Neural crest cell (in vitro differentiated cells): ENCODE measurements at regions not wholly inside any gene's neighbourhood (a gene's known extent, or its start where the extent isn't known, plus 50 kb on each side); places are given as distances from the start of the nearest gene placed in this dataset.
A peak's percentile ranks its signal among the peaks of the same experiment; 100 is the strongest.

Experiments used
- DNase-seq: peaks from one replicate; pipeline ENCODE4 v3.0.0; 2021; ENCODE audit warnings: low read depth, mixed read lengths, low spot score
- H3K27ac Mint-ChIP-seq: one replicate; pipeline ENCODE4 v1.8.0; 2021; ENCODE audit warnings: mild to moderate bottlenecking, mixed read lengths; ENCODE audit not compliant: unreplicated experiment
- H3K27me3 Mint-ChIP-seq: 2 replicates; pipeline ENCODE4 v1.8.0; 2021; ENCODE audit warnings: low read depth, mild to moderate bottlenecking, mixed read lengths
- H3K36me3 Mint-ChIP-seq: 2 replicates; pipeline ENCODE4 v1.8.0; 2021; ENCODE audit warnings: low read depth, mild to moderate bottlenecking, mixed read lengths
- H3K4me1 Mint-ChIP-seq: 2 replicates; pipeline ENCODE4 v1.8.0; 2021; ENCODE audit warnings: mixed read lengths
- H3K4me3 Mint-ChIP-seq: one replicate; pipeline ENCODE4 v1.8.0; 2021; ENCODE audit warnings: mild to moderate bottlenecking, mixed read lengths
- H3K9me3 Mint-ChIP-seq: 2 replicates; pipeline ENCODE4 v1.8.0; 2021; ENCODE audit warnings: mixed read lengths
- CTCF ChIP-seq: fragments of 200-600 bp; sonication (generic); conservative IDR thresholded peaks from 2 replicates; pipeline ENCODE4 v1.5.0; 2021; ENCODE audit warnings: antibody characterized with exemption, mild to moderate bottlenecking

- Mint-ChIP-seq H3K9me3 (no peaks in the 10 kb centered on the region), H3K27ac (no peak overlapping the region), H3K27me3 (no peaks in the 10 kb centered on the region), H3K4me3 (no peak overlapping the region), H3K36me3 (no peaks in the 10 kb centered on the region), H3K4me1 (peaks cover 22% of the 10 kb centered on the region)
- TF ChIP-seq CTCF = no peak
- DNase-seq = no peak
Measured at GRCh38 chr15:87733541-87733941, 523.0 kb downstream of the NTRK3 start.

DNA sequence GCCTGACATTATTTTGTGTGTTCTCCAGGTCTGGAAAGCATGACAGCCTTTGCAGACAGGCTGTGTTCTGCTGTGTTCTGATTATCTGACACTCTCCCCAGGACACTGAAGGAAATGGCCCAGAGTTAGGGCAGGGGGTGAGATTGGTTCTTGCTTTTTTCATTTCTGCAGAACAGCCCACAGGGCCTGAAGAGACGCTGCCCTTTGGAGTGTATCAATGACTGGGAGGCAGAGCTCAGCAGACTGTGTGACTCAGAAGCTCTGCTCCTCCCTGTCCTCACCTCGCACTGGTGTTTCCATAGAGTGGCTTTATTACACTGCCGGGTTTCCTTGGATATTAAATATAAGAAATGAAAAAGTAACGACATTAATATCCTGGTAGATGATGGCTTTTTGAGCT lies 523.6 kb downstream of the NTRK3 start:
- no peak for DNase-seq
- no peak for TF ChIP-seq CTCF
- H3K4me3 Mint-ChIP-seq = no peak overlapping the region
- no peaks in the 10 kb centered on the region for H3K27me3 Mint-ChIP-seq
- H3K36me3 Mint-ChIP-seq = no peaks in the 10 kb centered on the region
- no peaks in the 10 kb centered on the region for H3K9me3 Mint-ChIP-seq
- H3K27ac Mint-ChIP-seq = no peak overlapping the region
- H3K4me1 Mint-ChIP-seq = peaks cover 22% of the 10 kb centered on the region

DNA sequence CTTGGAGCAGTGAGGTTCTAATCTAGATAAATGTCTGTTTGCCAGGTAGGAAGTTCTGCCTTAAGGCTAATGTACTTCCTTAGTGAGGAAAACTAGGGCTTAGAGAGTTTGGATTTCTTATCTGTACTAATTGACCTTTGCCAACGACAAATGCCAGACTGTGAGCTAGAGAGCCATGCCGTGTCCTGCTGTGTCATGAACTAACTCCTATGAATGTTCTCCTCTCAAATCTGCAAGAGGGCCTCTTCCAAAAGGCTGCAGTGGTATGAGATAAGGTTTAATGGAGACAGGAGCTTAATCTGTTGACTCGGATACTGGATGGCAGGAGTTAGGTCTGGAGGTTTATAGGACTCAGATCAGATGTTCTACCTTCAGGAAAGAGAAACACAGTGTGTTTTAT lies 524.9 kb downstream of the NTRK3 start:
- H3K36me3 Mint-ChIP-seq = no peaks in the 10 kb centered on the region
- no peaks in the 10 kb centered on the region for H3K9me3 Mint-ChIP-seq
- no peak for TF ChIP-seq CTCF
- no peaks in the 10 kb centered on the region for H3K27me3 Mint-ChIP-seq
- no peak overlapping the region for H3K27ac Mint-ChIP-seq
- no peak for DNase-seq
- H3K4me1 Mint-ChIP-seq = peaks cover 31% of the 10 kb centered on the region
- H3K4me3 Mint-ChIP-seq = no peak overlapping the region

DNA sequence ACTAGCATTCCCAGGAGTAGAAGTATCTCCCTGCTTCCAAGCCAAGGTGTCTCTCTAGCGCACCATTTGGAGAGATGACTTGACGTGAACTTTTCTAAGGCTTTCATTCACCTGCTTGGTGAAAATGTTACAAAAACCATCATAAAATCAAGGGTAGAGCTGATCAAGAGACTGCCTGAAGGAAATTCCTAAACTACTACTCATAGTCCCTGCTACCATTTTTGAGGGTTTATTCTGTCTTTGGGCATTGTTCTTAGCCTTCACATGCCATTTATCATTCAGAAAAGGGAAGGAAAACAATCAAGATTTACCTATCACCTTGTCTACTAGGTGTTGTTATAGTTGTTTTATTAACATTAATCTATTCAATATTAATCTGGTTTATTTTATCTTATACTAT lies 525.8 kb downstream of the NTRK3 start:
- Mint-ChIP-seq H3K4me3 (no peak overlapping the region), H3K9me3 (no peaks in the 10 kb centered on the region), H3K4me1 (peaks cover 26% of the 10 kb centered on the region), H3K27ac (no peak overlapping the region), H3K36me3 (no peaks in the 10 kb centered on the region), H3K27me3 (no peaks in the 10 kb centered on the region)
- no peak for DNase-seq
- no peak for TF ChIP-seq CTCF

DNA sequence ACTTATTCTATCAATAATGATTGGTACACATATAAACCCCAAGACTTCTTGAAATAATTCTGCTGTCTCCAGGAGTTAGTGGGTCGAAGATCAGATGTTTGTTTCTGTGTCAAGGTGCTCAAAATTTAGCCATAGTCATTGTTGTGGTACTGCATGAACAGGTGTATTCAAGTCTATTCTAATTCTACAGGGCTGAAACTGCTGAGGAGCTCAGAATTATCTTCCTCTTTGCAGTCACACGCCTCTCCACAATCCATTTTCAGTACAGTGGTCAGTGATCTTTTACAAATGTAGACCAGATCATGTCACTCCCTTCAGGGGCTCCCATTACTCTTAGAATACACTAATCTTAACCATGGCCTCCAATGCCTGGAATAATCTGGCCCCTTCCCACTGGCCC lies 527.5 kb downstream of the NTRK3 start:
- H3K27me3 Mint-ChIP-seq = no peaks in the 10 kb centered on the region
- no peak for TF ChIP-seq CTCF
- no peak overlapping the region for H3K4me3 Mint-ChIP-seq
- DNase-seq = no peak
- no peaks in the 10 kb centered on the region for H3K36me3 Mint-ChIP-seq
- no peaks in the 10 kb centered on the region for H3K9me3 Mint-ChIP-seq
- peaks cover 25% of the 10 kb centered on the region for H3K4me1 Mint-ChIP-seq
- no peak overlapping the region for H3K27ac Mint-ChIP-seq

- H3K4me3 Mint-ChIP-seq = no peak overlapping the region
- peaks cover 31% of the 10 kb centered on the region for H3K4me1 Mint-ChIP-seq
- H3K9me3 Mint-ChIP-seq = no peaks in the 10 kb centered on the region
- H3K27me3 Mint-ChIP-seq = no peaks in the 10 kb centered on the region
- H3K27ac Mint-ChIP-seq = peak overlapping the region; percentile 78
- TF ChIP-seq CTCF = no peak
- DNase-seq = no peak
- no peaks in the 10 kb centered on the region for H3K36me3 Mint-ChIP-seq
Measured at GRCh38 chr15:87727073-87727472, 529.5 kb downstream of the NTRK3 start.
